ENCODE measurements at regions not wholly inside any gene's neighbourhood (a gene's known extent, or its start where the extent isn't known, plus 50 kb on each side); places are given as distances from the start of the nearest gene placed in this dataset.
A peak's percentile ranks its signal among the peaks of the same experiment; 100 is the strongest.

DNA sequence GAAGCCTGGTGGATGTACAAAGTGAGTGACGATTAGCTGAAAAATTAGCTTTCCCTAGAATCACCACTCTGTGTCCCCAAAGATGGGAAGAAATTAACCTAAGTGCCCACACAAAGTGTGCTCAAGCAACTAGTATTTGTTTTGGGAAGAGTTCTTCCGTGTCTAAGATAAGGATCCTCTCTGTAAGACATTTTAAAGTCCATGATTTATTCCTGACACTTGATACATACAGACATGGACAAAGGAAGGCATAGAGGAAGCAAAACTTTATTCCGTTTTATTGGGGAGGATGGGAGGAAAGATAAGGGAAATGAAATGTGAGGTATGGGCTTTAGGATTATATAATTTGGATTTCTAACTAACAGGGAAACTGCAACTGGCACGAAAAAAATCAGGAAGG lies 1772.6 kb downstream of the EFNA5 start:
- no peak for TF ChIP-seq GATA3 (IDR thresholded peaks at IDR 0.05; ENCODE audit: low read depth, low read length)

DNA sequence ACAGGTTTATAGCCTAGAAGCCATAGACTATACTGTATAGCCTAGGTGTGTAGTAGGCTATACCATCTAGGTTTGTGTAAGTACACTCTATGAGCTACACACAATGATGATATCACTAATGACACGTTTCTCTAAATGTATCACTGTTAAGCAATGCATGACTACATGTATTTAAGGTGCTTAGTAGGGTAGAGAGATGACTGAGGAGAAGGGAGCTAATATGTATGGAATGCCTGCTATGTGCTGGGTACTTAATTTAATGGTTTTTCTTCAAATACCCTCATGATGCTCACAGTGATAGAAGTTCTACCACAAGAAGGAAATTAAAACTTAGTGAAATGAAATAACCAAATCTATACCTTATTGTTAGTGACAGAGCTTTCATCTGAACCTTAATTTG lies 1785.5 kb downstream of the EFNA5 start:
- TF ChIP-seq GATA3 (IDR thresholded peaks at IDR 0.05; ENCODE audit: low read depth, low read length) (no peak), GATA2 (IDR thresholded peaks at IDR 0.05; ENCODE audit: low read depth, low read length) (no peak)

DNA sequence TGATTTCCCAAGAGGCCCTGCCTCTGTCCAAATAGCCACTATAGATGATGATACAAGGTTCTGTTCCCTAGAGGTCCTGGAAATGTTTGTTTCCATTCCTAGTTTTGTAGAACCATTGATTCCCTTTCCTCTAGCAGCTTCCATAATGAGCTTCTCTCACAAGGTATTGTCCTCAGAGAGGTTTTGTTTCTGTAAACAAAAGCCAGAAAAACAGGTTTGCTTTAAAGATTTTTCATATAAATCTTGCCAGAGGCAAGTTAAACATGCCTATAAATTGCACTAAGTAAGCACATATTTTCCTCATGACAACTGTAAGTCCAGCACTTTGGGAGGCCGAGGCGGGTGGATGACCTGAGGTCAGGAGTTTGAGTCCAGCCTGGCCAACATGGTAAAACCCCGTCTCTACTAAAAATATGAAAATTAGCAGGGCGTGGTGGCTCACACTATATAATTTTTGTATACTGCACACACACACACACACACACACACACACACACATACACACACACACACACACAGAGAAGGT lies 1787.7 kb downstream of the EFNA5 start:
- TF ChIP-seq GATA3 (IDR thresholded peaks at IDR 0.05; ENCODE audit: low read depth, low read length) (no peak), GATA2 (IDR thresholded peaks at IDR 0.05; ENCODE audit: low read depth, low read length) (no peak)

DNA sequence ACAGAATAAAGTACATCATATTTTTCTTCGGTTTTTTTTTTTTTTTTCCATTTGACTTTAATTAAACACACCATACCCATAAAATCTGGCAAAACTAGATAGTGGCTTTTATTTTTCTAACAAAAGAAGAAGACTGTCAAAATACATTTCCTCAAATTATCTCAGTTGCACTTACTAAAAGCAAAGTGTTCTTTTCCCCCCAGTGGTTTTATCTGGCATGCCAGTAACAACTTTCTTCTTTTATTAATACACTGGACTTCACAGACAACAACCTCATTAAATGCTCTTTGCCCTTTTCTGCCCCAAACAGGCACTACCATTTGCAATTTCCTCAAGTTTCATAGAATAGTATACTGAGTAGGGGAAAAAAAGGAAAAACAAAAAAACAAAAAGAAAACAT lies 1792.3 kb downstream of the EFNA5 start:
- TF ChIP-seq GATA3 (IDR thresholded peaks at IDR 0.05; ENCODE audit: low read depth, low read length) (no peak), GATA2 (IDR thresholded peaks at IDR 0.05; ENCODE audit: low read depth, low read length) (no peak)

DNA sequence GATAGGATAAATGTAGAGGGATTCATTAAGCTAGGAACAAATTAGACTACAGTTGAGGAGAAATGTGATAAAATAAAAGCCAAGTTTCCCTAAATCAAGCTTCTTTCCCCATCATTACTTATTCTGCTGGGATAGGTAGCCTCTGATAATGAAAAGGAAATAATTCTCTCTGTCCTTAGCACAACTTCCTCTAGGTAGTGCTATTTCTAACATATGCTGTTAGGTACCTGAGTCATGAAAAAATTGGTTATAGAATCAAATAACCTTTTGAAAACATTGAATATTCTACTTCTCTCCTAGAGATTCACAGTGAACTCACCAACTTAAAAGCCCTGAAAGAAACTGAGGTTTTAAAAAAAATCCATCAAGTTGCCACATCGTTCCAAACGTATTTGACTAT lies 1793.1 kb downstream of the EFNA5 start:
- no peak for TF ChIP-seq GATA2 (IDR thresholded peaks at IDR 0.05; ENCODE audit: low read depth, low read length)
- no peak for TF ChIP-seq GATA3 (IDR thresholded peaks at IDR 0.05; ENCODE audit: low read depth, low read length)

DNA sequence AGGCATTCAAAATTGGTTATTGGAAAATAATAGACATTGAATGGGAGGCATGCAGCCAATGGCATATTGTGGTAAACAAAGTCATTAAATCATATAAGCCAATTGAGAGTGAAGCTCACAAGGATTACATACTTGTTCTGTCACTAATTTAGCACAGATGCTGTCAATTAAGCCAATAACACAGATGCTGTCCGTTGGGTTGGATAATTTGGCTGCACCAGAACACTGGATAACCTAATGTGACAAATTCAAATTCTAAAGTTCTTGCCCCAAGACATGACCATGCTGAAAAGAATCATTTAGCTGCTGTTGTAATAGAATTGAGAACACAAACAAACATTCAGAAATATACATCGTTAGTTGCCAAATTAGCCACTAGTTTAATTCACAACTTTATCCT lies 1796.4 kb downstream of the EFNA5 start:
- TF ChIP-seq GATA3 (IDR thresholded peaks at IDR 0.05; ENCODE audit: low read depth, low read length) (no peak), GATA2 (IDR thresholded peaks at IDR 0.05; ENCODE audit: low read depth, low read length) (no peak)

DNA sequence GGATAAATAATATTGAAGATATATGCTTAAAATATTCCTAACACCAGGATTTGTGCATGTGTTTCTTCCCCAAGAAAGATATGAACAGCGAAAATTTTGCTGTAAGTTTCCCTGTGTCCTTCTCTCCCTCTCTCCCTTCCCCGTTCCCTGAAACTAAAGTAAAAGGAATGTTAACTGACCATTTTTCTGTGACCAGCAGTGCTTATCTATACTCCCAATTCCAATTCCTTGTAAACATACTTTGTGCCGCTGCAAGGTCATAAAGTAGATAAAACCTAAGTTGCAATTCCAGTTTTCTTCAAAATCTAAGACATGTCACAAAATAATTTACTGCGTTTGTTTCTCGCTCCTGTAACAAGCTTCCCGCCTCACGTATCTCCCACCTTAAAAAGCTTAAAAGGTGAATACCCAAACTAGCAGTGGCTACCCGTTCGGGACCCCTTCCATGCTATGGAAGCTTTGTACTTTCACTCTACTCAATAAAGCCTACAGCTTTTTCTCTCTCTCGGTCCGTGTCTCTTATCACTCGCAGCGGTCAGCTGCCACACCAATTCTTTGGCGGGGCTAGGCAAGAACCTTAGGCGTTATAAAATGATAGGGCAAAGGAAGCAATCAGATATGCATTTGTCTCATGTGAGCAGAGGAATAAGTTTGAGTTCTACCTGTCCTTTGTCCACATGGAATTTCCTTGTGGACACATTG lies 1798.0 kb downstream of the EFNA5 start:
- TF ChIP-seq GATA2 (IDR thresholded peaks at IDR 0.05; ENCODE audit: low read depth, low read length) (no peak), GATA3 (IDR thresholded peaks at IDR 0.05; ENCODE audit: low read depth, low read length) (no peak)

DNA sequence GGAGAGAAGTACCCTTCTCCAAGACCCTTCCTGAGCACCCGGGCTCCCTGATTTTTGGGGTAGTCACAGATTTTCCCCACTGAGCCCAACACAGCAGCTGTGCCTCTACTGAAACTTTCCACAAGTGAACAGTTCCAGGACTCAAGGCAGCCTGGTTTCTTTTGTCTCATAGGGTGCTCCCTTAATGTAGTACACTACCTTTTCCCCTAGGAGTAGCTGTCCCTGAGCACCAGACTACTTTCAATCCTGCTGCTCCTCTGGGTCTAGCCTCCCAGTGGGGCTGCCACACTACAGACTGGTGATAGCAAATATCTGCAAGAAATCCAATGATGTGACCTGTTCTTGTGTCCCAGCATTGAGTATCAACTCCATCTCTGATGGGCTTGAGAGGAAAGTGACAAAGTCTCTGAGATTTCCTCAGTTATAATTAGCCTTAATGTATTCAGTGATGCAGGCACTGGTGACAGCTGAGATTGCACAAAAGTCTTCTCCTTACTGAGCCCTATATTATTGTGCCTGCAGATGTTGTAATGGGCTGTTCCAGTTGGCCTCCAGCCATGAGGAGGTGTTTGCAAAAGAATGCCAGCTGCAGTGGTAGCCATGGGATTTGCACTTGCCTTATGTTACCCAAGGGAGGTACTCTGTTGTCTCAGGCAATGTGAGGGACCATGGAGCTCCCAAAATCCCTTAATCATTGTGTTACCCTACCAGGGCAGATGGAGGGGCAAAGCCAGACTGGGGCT lies 1802.5 kb downstream of the EFNA5 start:
- TF ChIP-seq GATA2 (IDR thresholded peaks at IDR 0.05; ENCODE audit: low read depth, low read length) (no peak), GATA3 (IDR thresholded peaks at IDR 0.05; ENCODE audit: low read depth, low read length) (no peak)

DNA sequence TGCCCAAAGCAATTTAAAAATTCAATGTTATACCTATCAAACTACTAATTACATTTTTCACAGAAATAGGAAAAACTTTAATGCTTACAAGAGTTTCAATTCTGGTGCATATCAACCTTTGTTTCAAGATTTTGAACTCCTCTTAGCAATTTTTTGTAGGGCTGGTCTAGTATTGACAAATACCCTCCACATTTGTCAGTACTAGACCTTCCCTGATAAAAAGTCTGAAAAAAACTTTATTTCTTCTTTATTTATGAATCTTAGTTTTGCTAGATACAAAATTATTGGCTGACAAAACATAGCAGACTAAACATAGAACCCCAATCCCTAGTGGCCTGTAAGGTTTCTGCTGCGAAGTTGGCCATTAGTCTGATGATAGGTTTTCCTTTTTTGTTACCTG lies 1804.9 kb downstream of the EFNA5 start:
- TF ChIP-seq GATA3 (IDR thresholded peaks at IDR 0.05; ENCODE audit: low read depth, low read length) (no peak), GATA2 (IDR thresholded peaks at IDR 0.05; ENCODE audit: low read depth, low read length) (no peak)

DNA sequence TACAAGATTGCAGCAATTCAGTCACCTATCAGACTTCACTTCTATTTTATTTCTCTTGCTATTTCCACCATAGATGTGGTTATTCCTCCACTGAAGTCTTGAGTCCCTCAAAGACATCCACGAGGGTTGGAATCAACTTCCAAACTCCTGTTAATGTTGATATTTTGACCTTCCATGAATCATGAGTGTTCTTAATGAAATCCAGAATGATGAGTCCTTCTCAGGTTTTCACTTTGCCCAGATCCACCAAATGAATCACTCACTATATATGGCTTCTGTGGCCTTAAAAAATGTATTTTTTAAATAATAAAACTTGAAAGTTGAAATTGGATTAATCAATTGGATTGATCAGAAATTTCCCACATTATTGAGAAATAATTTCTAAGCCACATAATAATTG lies 1821.0 kb downstream of the EFNA5 start:
- no peak for TF ChIP-seq GATA3 (IDR thresholded peaks at IDR 0.05; ENCODE audit: low read depth, low read length)
- no peak for TF ChIP-seq GATA2 (IDR thresholded peaks at IDR 0.05; ENCODE audit: low read depth, low read length)

DNA sequence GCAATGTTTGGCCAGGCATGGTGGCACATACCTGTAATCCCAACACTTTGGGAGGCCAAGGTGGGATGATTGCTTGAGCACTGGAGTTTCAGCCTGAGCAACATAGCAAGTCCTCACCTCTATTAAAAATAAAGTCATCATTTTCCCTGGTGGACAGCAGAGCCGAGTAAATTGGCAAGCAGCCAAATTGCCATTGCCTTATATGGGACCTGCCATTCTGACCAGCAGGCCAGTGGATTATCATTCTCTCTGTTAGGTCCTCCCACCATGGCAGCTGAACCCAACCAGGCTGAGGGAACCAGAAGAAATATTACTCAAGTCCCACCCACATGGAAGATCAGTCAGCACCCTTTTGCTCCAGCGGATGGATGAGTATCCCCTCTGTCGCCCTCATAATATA lies 1829.9 kb downstream of the EFNA5 start:
- no peak for TF ChIP-seq GATA2 (IDR thresholded peaks at IDR 0.05; ENCODE audit: low read depth, low read length)
- no peak for TF ChIP-seq GATA3 (IDR thresholded peaks at IDR 0.05; ENCODE audit: low read depth, low read length)

DNA sequence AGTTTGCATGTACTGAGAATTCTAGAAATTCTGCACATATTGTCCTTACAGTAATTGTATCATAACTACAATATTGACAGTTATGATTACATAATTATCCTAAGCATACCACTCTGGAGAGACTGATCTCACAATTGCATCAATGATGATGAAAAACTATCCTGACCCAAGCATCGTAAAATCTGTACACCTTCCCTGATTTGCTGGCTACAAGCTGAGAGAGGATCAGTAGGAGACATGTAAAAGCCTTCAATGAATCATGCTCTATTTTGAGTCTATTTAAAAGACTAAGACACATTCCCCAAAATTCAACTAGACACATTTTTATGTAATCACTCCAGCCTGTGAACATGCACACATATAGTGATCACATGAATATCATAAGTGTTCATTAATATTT lies 1833.8 kb downstream of the EFNA5 start:
- TF ChIP-seq GATA2 (IDR thresholded peaks at IDR 0.05; ENCODE audit: low read depth, low read length) (no peak), GATA3 (IDR thresholded peaks at IDR 0.05; ENCODE audit: low read depth, low read length) (no peak)

DNA sequence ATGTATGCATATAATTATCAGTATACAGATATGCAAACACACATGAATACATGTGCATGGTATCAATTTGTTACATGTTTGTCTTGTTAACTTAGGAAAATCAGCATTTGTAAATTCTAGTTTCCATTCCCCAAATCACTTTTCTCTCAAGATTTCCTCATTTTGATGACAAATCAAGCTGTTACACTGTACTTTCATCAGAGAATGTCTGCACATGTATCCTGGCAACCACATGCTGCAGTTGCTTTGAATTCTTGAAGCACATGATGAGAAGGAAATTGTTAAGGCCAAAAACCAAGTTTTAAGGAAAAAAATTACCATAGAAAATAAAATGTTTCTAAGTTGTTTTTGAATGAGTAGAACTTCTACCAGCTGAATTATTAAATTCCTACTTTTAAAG lies 1834.5 kb downstream of the EFNA5 start:
- TF ChIP-seq GATA3 (IDR thresholded peaks at IDR 0.05; ENCODE audit: low read depth, low read length) (no peak), GATA2 (IDR thresholded peaks at IDR 0.05; ENCODE audit: low read depth, low read length) (no peak)

DNA sequence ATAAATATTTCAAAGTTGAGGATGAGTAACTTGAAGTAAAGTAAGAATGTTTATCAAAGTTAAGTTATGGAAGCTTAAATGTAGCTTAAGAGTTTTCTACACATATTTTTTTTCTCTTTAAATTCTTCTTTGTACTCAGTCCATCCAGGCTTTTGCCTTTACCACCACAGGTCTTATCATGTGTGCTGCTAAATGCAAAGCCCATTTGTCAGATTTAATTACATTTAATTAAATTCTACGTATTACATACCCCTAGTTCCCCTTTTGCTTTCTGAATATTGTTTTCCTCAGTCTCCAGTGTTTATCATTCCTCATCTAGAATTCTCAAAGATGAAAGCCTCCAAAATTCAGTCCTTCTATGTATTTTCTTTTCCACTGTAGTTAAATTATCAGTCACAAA lies 1841.9 kb downstream of the EFNA5 start:
- TF ChIP-seq GATA2 (IDR thresholded peaks at IDR 0.05; ENCODE audit: low read depth, low read length) (no peak), GATA3 (IDR thresholded peaks at IDR 0.05; ENCODE audit: low read depth, low read length) (peak; percentile 69)

DNA sequence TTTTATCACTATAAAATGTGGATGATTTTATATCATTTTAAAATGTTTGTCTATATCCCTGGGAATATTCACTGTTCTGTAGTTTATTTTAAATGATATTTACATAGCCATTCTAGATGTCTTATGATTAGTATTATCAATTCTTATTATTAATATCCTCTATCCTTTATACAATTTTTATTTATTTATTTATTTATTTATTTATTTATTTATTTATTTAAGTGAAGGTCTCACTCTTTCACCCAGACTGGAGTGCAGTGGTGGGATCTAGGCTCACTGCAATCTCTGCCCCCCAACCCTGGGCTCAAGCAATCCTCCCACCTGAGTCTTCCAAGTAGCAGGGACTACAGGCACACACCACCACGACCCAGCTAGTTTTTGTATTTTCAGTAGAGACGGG lies 1848.9 kb downstream of the EFNA5 start:
- TF ChIP-seq GATA2 (IDR thresholded peaks at IDR 0.05; ENCODE audit: low read depth, low read length) (no peak), GATA3 (IDR thresholded peaks at IDR 0.05; ENCODE audit: low read depth, low read length) (no peak)
